ENCODE measurements at regions not wholly inside any gene's neighbourhood (a gene's known extent, or its start where the extent isn't known, plus 50 kb on each side); places are given as distances from the start of the nearest gene placed in this dataset.
A peak's percentile ranks its signal among the peaks of the same experiment; 100 is the strongest.

- no peaks in the 10 kb centered on the region for H3K36me3 ChIP-seq (ENCODE audit: insufficient read depth, low read length)
- no peaks in the 10 kb centered on the region for H3K36me3 Mint-ChIP-seq
- no peaks in the 10 kb centered on the region for H3K4me1 ChIP-seq (ENCODE audit: insufficient read depth, low read length)
- intact Hi-C loops (cut with micrococcal nuclease), result no loop called here
- H3K4me3 ChIP-seq (ENCODE audit: low read length in 2 of 2), result no peak overlapping the region
- no peaks in the 10 kb centered on the region for H3K4me1 Mint-ChIP-seq
- POLR2A ChIA-PET (ENCODE audit: partially characterized antibody), result no interaction called here
- H3K9me3 ChIP-seq (ENCODE audit: control insufficient read depth in 1 of 2, low read length in 2 of 2), result no peaks in the 10 kb centered on the region
- CTCF ChIA-PET (ENCODE audit: partially characterized antibody), result interaction anchor here (2.9 kb wide), 1 partner anchor 14 kb away, joined by 12 read pairs; no protein-coding TSS in a partner anchor
- H3K27ac Mint-ChIP-seq, result no peak overlapping the region
- no peaks in the 10 kb centered on the region for H3K27me3 Mint-ChIP-seq
- H3K4me3 Mint-ChIP-seq, result no peak overlapping the region
- peaks cover 0 to 9% (median 0%) of the 10 kb centered on the region in 8 donors for H3K9me3 Mint-ChIP-seq
- H3K27ac ChIP-seq (ENCODE audit: low read depth, low read length), result no peak overlapping the region
- no peaks in the 10 kb centered on the region for H3K27me3 ChIP-seq (ENCODE audit: insufficient read depth, low read length)
- DNase-seq, result no peak
Measured at GRCh38 chr20:22678678-22679077, 94.3 kb upstream of the FOXA2 start.

- CTCF ChIA-PET (ENCODE audit: partially characterized antibody), result interaction anchor here (1.1 kb wide), 1 partner anchor 12 kb away, joined by 4 read pairs; no protein-coding TSS in a partner anchor
- no peak overlapping the region for H3K4me3 ChIP-seq (ENCODE audit: low read length in 2 of 2)
- H3K27me3 ChIP-seq (ENCODE audit: insufficient read depth, low read length), result no peaks in the 10 kb centered on the region
- Mint-ChIP-seq H3K27me3 (no peaks in the 10 kb centered on the region), H3K9me3 (peaks cover 0 to 9% (median 0%) of the 10 kb centered on the region in 8 donors), H3K4me3 (no peak overlapping the region), H3K4me1 (no peaks in the 10 kb centered on the region), H3K27ac (no peak overlapping the region), H3K36me3 (no peaks in the 10 kb centered on the region)
- no peaks in the 10 kb centered on the region for H3K4me1 ChIP-seq (ENCODE audit: insufficient read depth, low read length)
- no peaks in the 10 kb centered on the region for H3K36me3 ChIP-seq (ENCODE audit: insufficient read depth, low read length)
- DNase-seq, result no peak
- no peak overlapping the region for H3K27ac ChIP-seq (ENCODE audit: low read depth, low read length)
- no peaks in the 10 kb centered on the region for H3K9me3 ChIP-seq (ENCODE audit: control insufficient read depth in 1 of 2, low read length in 2 of 2)
- intact Hi-C loops (cut with micrococcal nuclease), result no loop called here
- POLR2A ChIA-PET (ENCODE audit: partially characterized antibody), result no interaction called here
Measured at GRCh38 chr20:22679197-22679596, 94.8 kb upstream of the FOXA2 start.

- Mint-ChIP-seq H3K4me1 (no peaks in the 10 kb centered on the region), H3K4me3 (no peak overlapping the region), H3K27me3 (no peaks in the 10 kb centered on the region), H3K9me3 (peaks cover 0 to 9% (median 0%) of the 10 kb centered on the region in 8 donors), H3K36me3 (no peaks in the 10 kb centered on the region), H3K27ac (no peak overlapping the region)
- Histone ChIP-seq H3K9me3 (ENCODE audit: control insufficient read depth in 1 of 2, low read length in 2 of 2) (no peaks in the 10 kb centered on the region), H3K27me3 (ENCODE audit: insufficient read depth, low read length) (no peaks in the 10 kb centered on the region), H3K4me3 (ENCODE audit: low read length in 2 of 2) (no peak overlapping the region), H3K4me1 (ENCODE audit: insufficient read depth, low read length) (no peaks in the 10 kb centered on the region), H3K27ac (ENCODE audit: low read depth, low read length) (no peak overlapping the region), H3K36me3 (ENCODE audit: insufficient read depth, low read length) (no peaks in the 10 kb centered on the region)
- ChIA-PET CTCF (ENCODE audit: partially characterized antibody) (interaction anchor here (0.6 to 1.1 kb wide), 3 partner anchors 10 to 40 kb away, joined by 3 to 4 read pairs (median 3); no protein-coding TSS in a partner anchor), POLR2A (ENCODE audit: partially characterized antibody) (no interaction called here)
- intact Hi-C loops (cut with micrococcal nuclease), result no loop called here
- DNase-seq, result no peak
Measured at GRCh38 chr20:22680031-22680740, 95.8 kb upstream of the FOXA2 start.

- Histone ChIP-seq H3K27ac (ENCODE audit: low read depth, low read length) (no peak overlapping the region), H3K4me3 (ENCODE audit: low read length in 2 of 2) (no peak overlapping the region), H3K36me3 (ENCODE audit: insufficient read depth, low read length) (no peaks in the 10 kb centered on the region), H3K4me1 (ENCODE audit: insufficient read depth, low read length) (no peaks in the 10 kb centered on the region), H3K27me3 (ENCODE audit: insufficient read depth, low read length) (no peaks in the 10 kb centered on the region), H3K9me3 (ENCODE audit: control insufficient read depth in 1 of 2, low read length in 2 of 2) (no peaks in the 10 kb centered on the region)
- Mint-ChIP-seq H3K27ac (no peak overlapping the region), H3K4me3 (no peak overlapping the region), H3K4me1 (no peaks in the 10 kb centered on the region), H3K27me3 (no peaks in the 10 kb centered on the region), H3K9me3 (peaks cover 0 to 9% (median 0%) of the 10 kb centered on the region in 8 donors), H3K36me3 (no peaks in the 10 kb centered on the region)
- intact Hi-C loops (cut with micrococcal nuclease), result no loop called here
- DNase-seq, result no peak
- ChIA-PET POLR2A (ENCODE audit: partially characterized antibody) (no interaction called here), CTCF (ENCODE audit: partially characterized antibody) (interaction anchor here (0.7 to 1.3 kb wide), 3 partner anchors 9 to 343 kb away, joined by 3 to 4 read pairs (median 3); no protein-coding TSS in a partner anchor)
Measured at GRCh38 chr20:22681591-22682248, 97.3 kb upstream of the FOXA2 start.

- CTCF ChIA-PET (ENCODE audit: partially characterized antibody), result interaction anchor here (0.7 to 1.3 kb wide), 3 partner anchors 8 to 343 kb away, joined by 3 to 4 read pairs (median 3); no protein-coding TSS in a partner anchor
- no peaks in the 10 kb centered on the region for H3K36me3 ChIP-seq (ENCODE audit: insufficient read depth, low read length)
- no peak for DNase-seq
- H3K9me3 ChIP-seq (ENCODE audit: control insufficient read depth in 1 of 2, low read length in 2 of 2), result no peaks in the 10 kb centered on the region
- Mint-ChIP-seq H3K27ac (no peak overlapping the region), H3K4me3 (no peak overlapping the region), H3K36me3 (no peaks in the 10 kb centered on the region), H3K4me1 (no peaks in the 10 kb centered on the region), H3K9me3 (peaks cover 0 to 9% (median 0%) of the 10 kb centered on the region in 8 donors), H3K27me3 (no peaks in the 10 kb centered on the region)
- POLR2A ChIA-PET (ENCODE audit: partially characterized antibody), result no interaction called here
- H3K27me3 ChIP-seq (ENCODE audit: insufficient read depth, low read length), result no peaks in the 10 kb centered on the region
- H3K4me3 ChIP-seq (ENCODE audit: low read length in 2 of 2), result no peak overlapping the region
- H3K4me1 ChIP-seq (ENCODE audit: insufficient read depth, low read length), result no peaks in the 10 kb centered on the region
- intact Hi-C loops (cut with micrococcal nuclease), result no loop called here
- no peak overlapping the region for H3K27ac ChIP-seq (ENCODE audit: low read depth, low read length)
Measured at GRCh38 chr20:22682381-22682780, 98.0 kb upstream of the FOXA2 start.

GRCh38 chr20:22684072-22684762 lies 99.8 kb upstream of the FOXA2 start:
- no peaks in the 10 kb centered on the region for H3K36me3 Mint-ChIP-seq
- no peak overlapping the region for H3K27ac ChIP-seq (ENCODE audit: low read depth, low read length)
- DNase-seq, result peak in 1 of 5 donors; percentile 3
- no peak overlapping the region for H3K4me3 Mint-ChIP-seq
- no peaks in the 10 kb centered on the region for H3K27me3 Mint-ChIP-seq
- no peaks in the 10 kb centered on the region for H3K4me1 ChIP-seq (ENCODE audit: insufficient read depth, low read length)
- H3K36me3 ChIP-seq (ENCODE audit: insufficient read depth, low read length), result no peaks in the 10 kb centered on the region
- no peak overlapping the region for H3K4me3 ChIP-seq (ENCODE audit: low read length in 2 of 2)
- no peaks in the 10 kb centered on the region for H3K27me3 ChIP-seq (ENCODE audit: insufficient read depth, low read length)
- intact Hi-C loops (cut with micrococcal nuclease), result no loop called here
- no peak overlapping the region for H3K27ac Mint-ChIP-seq
- CTCF ChIA-PET (ENCODE audit: partially characterized antibody), result interaction anchor here (1.0 to 2.4 kb wide), 2 partner anchors 8 to 11 kb away, joined by 3 to 11 read pairs; no protein-coding TSS in a partner anchor
- H3K9me3 ChIP-seq (ENCODE audit: control insufficient read depth in 1 of 2, low read length in 2 of 2), result no peaks in the 10 kb centered on the region
- H3K4me1 Mint-ChIP-seq, result no peaks in the 10 kb centered on the region
- H3K9me3 Mint-ChIP-seq, result peaks cover 0 to 2% (median 0%) of the 10 kb centered on the region in 8 donors
- POLR2A ChIA-PET (ENCODE audit: partially characterized antibody), result no interaction called here
